Trophoblast cell (in vitro differentiated cells and primary cell): ENCODE measurements at regions not wholly inside any gene's neighbourhood (a gene's known extent, or its start where the extent isn't known, plus 50 kb on each side); places are given as distances from the start of the nearest gene placed in this dataset.
"Not testable (repeated sequence)": the region's sequence is repeated elsewhere in the genome, so short reads cannot be mapped to it uniquely, and the experiment has no call there.

Experiments
- DNase-seq, 2 donors: peaks; one replicate each; pipeline ENCODE4 v3.0.0-alpha.2; 2016
- H2AFZ ChIP-seq: 2 replicates; pipeline ENCODE4 v1.6.1; 2013; ENCODE audit warnings: low read length, moderate library complexity, mild to moderate bottlenecking; ENCODE audit not compliant: insufficient read depth, poor library complexity
- H2AK5ac ChIP-seq: 2 replicates; pipeline ENCODE4 v1.6.1; 2013; ENCODE audit warnings: mild to moderate bottlenecking, low read length
- H2BK120ac ChIP-seq: 2 replicates; pipeline ENCODE4 v1.6.1; 2013; ENCODE audit warnings: low read length, mild to moderate bottlenecking, moderate library complexity; ENCODE audit not compliant: insufficient read depth, poor library complexity
- H2BK12ac ChIP-seq: 2 replicates; pipeline ENCODE4 v1.6.1; 2013; ENCODE audit warnings: mild to moderate bottlenecking, low read length, moderate library complexity
- H2BK5ac ChIP-seq: 2 replicates; pipeline ENCODE4 v1.6.1; 2013; ENCODE audit warnings: low read length, low read depth, moderate library complexity, mild to moderate bottlenecking; ENCODE audit not compliant: poor library complexity
- H3K14ac ChIP-seq: 2 replicates; pipeline ENCODE4 v1.6.1; 2013; ENCODE audit warnings: mild to moderate bottlenecking, low read length
- H3K18ac ChIP-seq: 2 replicates; pipeline ENCODE4 v1.6.1; 2013; ENCODE audit warnings: mild to moderate bottlenecking, low read length
- H3K23ac ChIP-seq: 2 replicates; pipeline ENCODE4 v1.6.1; 2013; ENCODE audit warnings: low read length
- H3K27ac ChIP-seq: 2 replicates; pipeline ENCODE4 v1.5.1; 2013; ENCODE audit warnings: low read depth, mild to moderate bottlenecking, inconsistent platforms, low read length, moderate library complexity
- H3K27me3 ChIP-seq: 2 replicates; pipeline ENCODE4 v1.6.1; 2013; ENCODE audit warnings: inconsistent platforms, mild to moderate bottlenecking, low read length, moderate library complexity; ENCODE audit not compliant: insufficient read depth
- H3K36me3 ChIP-seq, 2 experiments: 1 replicate in 1 of 2; 2 replicates in 1 of 2; pipeline ENCODE4 v1.6.1; 2013; ENCODE audit warnings: low read length in 2 of 2, mild to moderate bottlenecking in 2 of 2, moderate library complexity in 1 of 2; ENCODE audit not compliant: insufficient read depth in 2 of 2, control insufficient read depth in 1 of 2
- H3K4ac ChIP-seq: 2 replicates; pipeline ENCODE4 v1.6.1; 2013; ENCODE audit warnings: low read depth, mild to moderate bottlenecking, low read length, moderate library complexity
- H3K4me1 ChIP-seq, 2 experiments: 1 replicate in 1 of 2; 2 replicates in 1 of 2; pipeline ENCODE4 v1.6.1; 2013; ENCODE audit warnings: low read length in 2 of 2, mild to moderate bottlenecking in 2 of 2, moderate library complexity in 1 of 2; ENCODE audit not compliant: insufficient read depth in 2 of 2, control insufficient read depth in 1 of 2
- H3K4me2 ChIP-seq: 2 replicates; pipeline ENCODE4 v1.6.1; 2013; ENCODE audit warnings: inconsistent platforms, mild to moderate bottlenecking, low read length, moderate library complexity
- H3K4me3 ChIP-seq: 2 replicates; pipeline ENCODE4 v1.5.1; 2013; ENCODE audit warnings: mild to moderate bottlenecking, low read depth, low read length, inconsistent platforms
- H3K79me1 ChIP-seq: one replicate; pipeline ENCODE4 v1.6.1; 2013; ENCODE audit warnings: low read length
- H3K79me2 ChIP-seq: 2 replicates; pipeline ENCODE4 v1.6.1; 2013; ENCODE audit warnings: low read length, mild to moderate bottlenecking; ENCODE audit not compliant: control insufficient read depth, insufficient read depth, poor library complexity
- H3K9ac ChIP-seq: 2 replicates; pipeline ENCODE4 v1.6.1; 2013; ENCODE audit warnings: mild to moderate bottlenecking, low read length
- H3K9me3 ChIP-seq: 2 replicates; pipeline ENCODE4 v1.6.1; 2013; ENCODE audit warnings: low read depth, mild to moderate bottlenecking, control low read depth, inconsistent platforms, low read length; ENCODE audit not compliant: insufficient read depth
- H4K12ac ChIP-seq: 2 replicates; pipeline ENCODE4 v1.6.1; 2013; ENCODE audit warnings: low read depth, mild to moderate bottlenecking, low read length, moderate library complexity
- H4K8ac ChIP-seq: 2 replicates; pipeline ENCODE4 v1.6.1; 2013; ENCODE audit warnings: low read depth, mild to moderate bottlenecking, low read length, moderate library complexity
- H4K91ac ChIP-seq: one replicate; pipeline ENCODE4 v1.6.1; 2013; ENCODE audit warnings: low read depth, mild to moderate bottlenecking, low read length, moderate library complexity
- WGBS: extraction: QIAGEN DNeasy Blood & Tissue Kit; methylation state at CpG from one replicate; pipeline ENCODE4 v1.1.7; 2013; ENCODE audit warnings: missing lambda C conversion rate; ENCODE audit not compliant: insufficient read length, insufficient coverage; ENCODE audit errors: extremely low coverage; 5-methylcytosine and 5-hydroxymethylcytosine counted together

- H2AK5ac ChIP-seq, H3K4ac ChIP-seq, H3K27ac ChIP-seq, H3K36me3 ChIP-seq, H3K4me3 ChIP-seq, H3K27me3 ChIP-seq, H2AFZ ChIP-seq, H3K18ac ChIP-seq, H3K14ac ChIP-seq, H2BK12ac ChIP-seq, H2BK120ac ChIP-seq, H2BK5ac ChIP-seq, H3K9me3 ChIP-seq, H3K79me1 ChIP-seq, H4K8ac ChIP-seq, H4K12ac ChIP-seq, H3K23ac ChIP-seq, H3K4me1 ChIP-seq, H3K79me2 ChIP-seq, H4K91ac ChIP-seq, DNase-seq, H3K9ac ChIP-seq, H3K4me2 ChIP-seq: not testable (repeated sequence)
- no CpG with 5 or more reads among the region's 12 CpGs for WGBS
Measured at GRCh38 chrX:498901-499300, 112.2 kb upstream of the PPP2R3B start.

- no peak overlapping the region for H3K4me3 ChIP-seq
- H3K9me3 ChIP-seq, result peaks cover 8% of the 10 kb centered on the region
- H3K9ac ChIP-seq, result no peak overlapping the region
- H2BK120ac ChIP-seq, result no peak overlapping the region
- H2BK12ac ChIP-seq, result no peak overlapping the region
- no peak for DNase-seq
- no CpG with 5 or more reads among the region's 21 CpGs for WGBS
- no peak overlapping the region for H4K91ac ChIP-seq
- no peak overlapping the region for H4K12ac ChIP-seq
- no peak overlapping the region for H2BK5ac ChIP-seq
- H3K79me2 ChIP-seq, result no peaks in the 10 kb centered on the region
- no peak overlapping the region for H3K4me2 ChIP-seq
- H3K23ac ChIP-seq, result no peak overlapping the region
- peaks cover 8% of the 10 kb centered on the region for H3K27me3 ChIP-seq
- H3K36me3 ChIP-seq, result no peaks in the 10 kb centered on the region
- no peak overlapping the region for H2AFZ ChIP-seq
- no peak overlapping the region for H3K14ac ChIP-seq
- H3K18ac ChIP-seq, result no peak overlapping the region
- no peak overlapping the region for H4K8ac ChIP-seq
- H2AK5ac ChIP-seq, result no peak overlapping the region
- H3K27ac ChIP-seq, result no peak overlapping the region
- no peaks in the 10 kb centered on the region for H3K79me1 ChIP-seq
- peaks cover 0 to 2% of the 10 kb centered on the region in 2 experiments for H3K4me1 ChIP-seq
- H3K4ac ChIP-seq, result no peak overlapping the region
Measured at GRCh38 chrX:499870-500364, 113.2 kb upstream of the PPP2R3B start.

- Histone ChIP-seq H3K4me1 (peaks cover 0 to 2% of the 10 kb centered on the region in 2 experiments), H4K8ac (no peak overlapping the region), H2BK5ac (no peak overlapping the region), H4K91ac (no peak overlapping the region), H3K27me3 (peaks cover 8% of the 10 kb centered on the region), H2BK120ac (no peak overlapping the region), H4K12ac (no peak overlapping the region), H3K27ac (no peak overlapping the region), H3K4ac (no peak overlapping the region), H3K23ac (no peak overlapping the region), H3K4me2 (no peak overlapping the region), H3K9me3 (peaks cover 8% of the 10 kb centered on the region), H2BK12ac (no peak overlapping the region), H3K36me3 (no peaks in the 10 kb centered on the region), H3K4me3 (no peak overlapping the region), H2AK5ac (no peak overlapping the region), H3K79me2 (no peaks in the 10 kb centered on the region), H3K14ac (no peak overlapping the region), H3K18ac (no peak overlapping the region), H3K79me1 (no peaks in the 10 kb centered on the region), H3K9ac (no peak overlapping the region), H2AFZ (no peak overlapping the region)
- DNase-seq, result no peak
- no CpG with 5 or more reads among the region's 31 CpGs for WGBS
Measured at GRCh38 chrX:500481-501010, 113.8 kb upstream of the PPP2R3B start.

- no peak overlapping the region for H4K8ac ChIP-seq
- H3K79me1 ChIP-seq, result no peaks in the 10 kb centered on the region
- no peaks in the 10 kb centered on the region for H3K9me3 ChIP-seq
- H2BK12ac ChIP-seq, result no peak overlapping the region
- H3K27me3 ChIP-seq, result no peaks in the 10 kb centered on the region
- no peak for DNase-seq
- no peak overlapping the region for H3K27ac ChIP-seq
- H2BK5ac ChIP-seq, result no peak overlapping the region
- no peak overlapping the region for H2BK120ac ChIP-seq
- no peak overlapping the region for H3K4ac ChIP-seq
- no peak overlapping the region for H4K91ac ChIP-seq
- H3K4me3 ChIP-seq, result no peak overlapping the region
- no peak overlapping the region for H3K23ac ChIP-seq
- no peak overlapping the region for H3K14ac ChIP-seq
- H3K4me1 ChIP-seq, result peaks cover 0 to 2% of the 10 kb centered on the region in 2 experiments
- no CpG with 5 or more reads among the region's 8 CpGs for WGBS
- H3K9ac ChIP-seq, result peak overlapping the region; percentile 73
- no peaks in the 10 kb centered on the region for H3K36me3 ChIP-seq
- no peaks in the 10 kb centered on the region for H3K79me2 ChIP-seq
- peak overlapping the region; percentile 44 for H3K4me2 ChIP-seq
- H4K12ac ChIP-seq, result no peak overlapping the region
- H2AK5ac ChIP-seq, result no peak overlapping the region
- H2AFZ ChIP-seq, result no peak overlapping the region
- H3K18ac ChIP-seq, result no peak overlapping the region
Measured at GRCh38 chrX:506341-506740, 119.6 kb upstream of the PPP2R3B start.
